HG03432 (cell line): ENCODE measurements at regions not wholly inside any gene's neighbourhood (a gene's known extent, or its start where the extent isn't known, plus 50 kb on each side); places are given as distances from the start of the nearest gene placed in this dataset.
"Not testable (repeated sequence)": the region's sequence is repeated elsewhere in the genome, so short reads cannot be mapped to it uniquely, and the experiment has no call there.

Source experiments
- ATAC-seq: cut with Tn5 transposase; IDR thresholded peaks from one replicate; pipeline ENCODE4 v1.9.1; 2021; ENCODE audit warnings: mild to moderate bottlenecking, moderate library complexity; ENCODE audit not compliant: unreplicated experiment

DNA sequence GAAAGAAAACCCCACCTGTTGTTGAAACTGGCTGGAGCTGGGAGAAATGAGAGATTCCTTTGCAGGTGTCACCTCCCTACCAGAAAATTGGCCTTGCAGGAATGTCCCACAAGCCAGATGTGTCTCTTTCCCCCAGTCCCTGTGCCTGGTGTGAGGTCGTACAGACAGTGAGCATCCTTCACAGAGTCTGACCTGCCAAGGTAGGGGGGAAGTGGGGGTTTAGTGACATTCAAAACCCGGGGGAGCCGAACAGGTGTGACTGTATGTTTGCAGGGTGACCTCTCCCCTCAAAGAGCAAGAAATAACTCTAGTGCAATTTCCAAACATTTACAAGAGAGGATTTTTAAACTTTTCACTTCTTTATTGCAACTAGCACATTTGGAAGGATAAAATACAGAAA lies 117.7 kb upstream of the SULF2 start:
- not testable (repeated sequence) for ATAC-seq

- not testable (repeated sequence) for ATAC-seq
Measured at GRCh38 chr20:47899313-47899712, 114.0 kb upstream of the SULF2 start.

- no peak for ATAC-seq
Measured at GRCh38 chr20:47897461-47897860, 112.2 kb upstream of the SULF2 start.

GRCh38 chr20:47892681-47893080 lies 107.4 kb upstream of the SULF2 start:
- ATAC-seq = not testable (repeated sequence)

DNA sequence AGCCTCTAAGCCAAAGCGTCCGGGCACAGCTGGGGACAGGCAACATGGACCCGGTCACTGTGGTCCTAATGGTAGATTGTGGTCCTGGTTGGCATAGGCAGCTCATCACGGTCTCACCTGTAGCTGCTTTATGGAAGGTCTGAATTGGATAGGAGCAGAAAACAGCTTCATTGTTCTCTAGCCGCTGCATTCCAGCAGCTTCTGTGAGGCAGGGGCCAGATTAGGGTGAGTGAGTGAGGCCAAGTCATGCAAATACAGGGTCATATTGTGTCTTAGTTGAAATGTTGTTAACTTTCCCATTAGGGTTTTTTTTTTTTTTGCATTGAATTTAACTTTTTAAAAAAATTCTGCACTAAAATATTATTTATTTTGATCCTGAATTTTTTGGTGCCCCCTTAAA lies 105.4 kb upstream of the SULF2 start:
- not testable (repeated sequence) for ATAC-seq

DNA sequence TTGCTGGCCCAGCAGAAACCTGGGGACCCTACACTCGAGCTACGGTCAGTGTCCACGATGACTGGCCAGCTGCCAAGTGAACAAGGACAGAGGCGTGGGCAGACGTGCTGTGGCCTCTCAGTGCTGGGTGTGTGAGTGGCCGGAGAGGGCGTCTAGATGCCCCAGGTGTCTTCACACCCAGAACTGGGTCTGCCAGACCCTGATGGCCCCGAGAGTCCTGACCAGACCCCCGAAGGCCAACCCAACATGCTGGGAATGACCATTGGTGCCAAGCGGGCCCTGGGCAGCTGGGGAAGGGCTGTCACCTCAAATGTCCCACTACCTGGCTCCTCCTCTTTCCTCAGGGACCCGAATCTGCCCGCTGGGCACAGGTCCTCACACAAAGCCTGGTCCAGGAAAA lies 104.5 kb upstream of the SULF2 start:
- ATAC-seq = not testable (repeated sequence)

- no peak for ATAC-seq
Measured at GRCh38 chr20:47888351-47888750, 103.1 kb upstream of the SULF2 start.

DNA sequence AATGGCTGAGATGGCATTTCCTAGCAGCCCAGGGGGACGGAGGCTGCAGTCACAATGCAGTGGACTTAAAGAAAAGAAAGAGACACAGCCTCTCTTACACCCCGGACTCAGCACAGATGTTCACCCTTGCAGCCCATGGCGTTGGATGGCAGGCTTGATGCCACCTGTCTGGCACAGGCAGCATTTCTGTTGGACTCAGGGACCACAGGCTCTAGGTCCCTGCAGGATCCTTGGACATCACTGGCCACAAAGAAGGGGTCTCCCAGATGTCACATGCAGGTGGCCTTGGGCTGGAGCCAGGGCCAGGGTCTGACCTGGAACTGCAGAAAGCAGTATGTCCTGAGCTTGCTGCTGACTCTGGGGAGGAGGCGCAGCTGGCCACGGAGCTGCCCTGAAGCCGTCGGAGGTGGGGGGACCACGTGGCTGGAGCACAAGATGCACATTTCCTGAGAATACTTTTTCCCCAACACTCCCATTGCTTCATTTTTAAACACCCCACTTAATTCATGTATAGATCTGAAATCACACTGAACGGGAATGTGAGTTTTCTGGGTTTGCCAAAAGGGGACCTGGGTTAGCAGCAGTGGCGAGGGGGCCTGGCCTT lies 102.3 kb upstream of the SULF2 start:
- ATAC-seq = no peak

DNA sequence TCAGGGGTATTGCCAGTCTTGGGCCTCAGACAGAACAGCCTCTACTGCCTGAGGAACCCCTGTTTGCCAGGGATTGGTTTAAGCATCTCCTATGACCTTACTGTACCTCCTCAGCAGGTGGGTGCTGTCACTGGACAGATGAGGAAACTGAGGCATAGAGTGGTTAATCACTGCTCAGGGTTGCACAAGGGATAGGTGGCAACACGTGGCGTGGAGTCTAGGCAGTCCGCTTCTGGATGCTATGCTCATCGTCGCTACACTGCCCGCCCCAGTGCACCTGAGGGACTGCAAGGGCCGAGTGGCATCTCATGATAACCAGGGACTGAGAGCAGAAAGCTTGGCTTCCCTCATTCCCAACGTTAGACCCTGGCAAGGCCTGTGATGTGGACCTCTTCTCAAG lies 101.8 kb upstream of the SULF2 start:
- ATAC-seq = no peak

GRCh38 chr20:47886454-47887041 lies 101.3 kb upstream of the SULF2 start:
- ATAC-seq = no peak

DNA sequence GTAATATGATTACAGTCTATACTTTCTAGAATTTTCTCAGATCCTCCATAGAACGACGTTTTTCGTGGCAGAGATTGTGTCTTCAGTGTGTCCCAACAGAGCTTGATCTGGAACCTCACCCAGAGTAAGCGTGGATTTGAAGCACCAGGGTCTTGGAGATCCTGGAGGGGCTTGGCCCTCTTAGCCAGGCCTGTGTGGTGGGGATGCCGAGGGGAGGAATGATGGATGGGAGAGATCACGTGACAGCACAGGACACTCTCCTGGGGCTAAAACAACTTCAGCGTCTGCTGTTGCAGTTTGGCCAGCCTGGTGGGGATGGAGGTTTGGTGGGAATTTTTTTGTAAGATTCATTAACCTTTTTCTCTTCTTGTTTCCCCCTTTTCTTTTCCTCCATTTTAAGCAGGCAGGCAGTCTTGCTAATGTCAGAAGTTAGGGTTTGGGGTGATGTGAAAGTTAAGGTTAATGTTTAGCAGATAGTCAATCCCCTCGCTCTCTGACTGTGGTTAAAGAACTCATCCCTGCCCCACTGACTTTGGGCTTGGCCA lies 100.7 kb upstream of the SULF2 start:
- ATAC-seq = no peak

- ATAC-seq = not testable (repeated sequence)
Measured at GRCh38 chr20:47883940-47884339, 98.7 kb upstream of the SULF2 start.

DNA sequence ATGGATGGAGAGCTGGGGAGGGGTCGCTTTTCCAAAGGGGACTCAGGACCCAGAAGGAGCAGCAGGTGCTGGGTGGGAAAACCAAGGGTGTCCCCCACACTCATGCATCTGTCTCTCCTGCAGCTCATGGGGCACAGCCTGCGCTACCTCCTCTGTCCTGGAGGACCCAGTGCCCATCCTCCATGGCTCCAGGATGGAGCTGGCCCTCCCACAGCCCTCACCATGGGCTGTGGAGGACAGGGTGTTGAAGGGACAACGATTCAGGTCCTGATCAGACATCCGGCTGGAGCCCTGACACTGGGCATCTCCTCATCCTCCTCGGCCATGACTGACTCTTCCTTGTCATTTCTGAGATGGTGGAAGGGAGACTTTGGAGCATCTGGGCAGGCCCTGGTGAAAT lies 97.9 kb upstream of the SULF2 start:
- ATAC-seq = no peak

GRCh38 chr20:47879771-47880170 lies 94.5 kb upstream of the SULF2 start:
- no peak for ATAC-seq

DNA sequence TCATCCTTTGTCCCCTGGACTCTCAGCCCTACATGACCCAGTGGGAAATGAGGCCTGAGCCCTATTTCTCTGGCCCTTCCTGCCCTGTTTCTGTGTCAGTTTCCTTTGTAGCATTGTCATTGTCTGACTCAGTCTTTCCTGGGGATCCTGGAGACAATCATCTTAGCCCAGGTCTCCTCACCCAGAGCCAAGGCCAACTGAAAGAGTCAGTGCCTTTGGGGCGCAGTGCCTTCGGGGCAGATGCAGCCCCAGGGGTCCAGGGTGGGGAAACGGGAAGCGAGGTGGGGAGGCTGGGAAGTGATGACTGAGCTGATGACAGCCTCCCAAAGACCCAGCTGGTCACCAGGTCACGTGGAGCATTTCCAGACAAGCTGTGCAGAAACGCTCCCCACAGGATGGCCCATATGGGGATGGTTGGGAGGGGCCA lies 93.3 kb upstream of the SULF2 start:
- ATAC-seq = no peak

- ATAC-seq = no peak
Measured at GRCh38 chr20:47876311-47877088, 91.2 kb upstream of the SULF2 start.

GRCh38 chr20:47875297-47876025 lies 90.2 kb upstream of the SULF2 start:
- ATAC-seq = no peak

GRCh38 chr20:47872341-47872740 lies 87.1 kb upstream of the SULF2 start:
- ATAC-seq = no peak

GRCh38 chr20:47870475-47870874 lies 85.2 kb upstream of the SULF2 start:
- no peak for ATAC-seq

- no peak for ATAC-seq
Measured at GRCh38 chr20:47868744-47869143, 83.5 kb upstream of the SULF2 start.

DNA sequence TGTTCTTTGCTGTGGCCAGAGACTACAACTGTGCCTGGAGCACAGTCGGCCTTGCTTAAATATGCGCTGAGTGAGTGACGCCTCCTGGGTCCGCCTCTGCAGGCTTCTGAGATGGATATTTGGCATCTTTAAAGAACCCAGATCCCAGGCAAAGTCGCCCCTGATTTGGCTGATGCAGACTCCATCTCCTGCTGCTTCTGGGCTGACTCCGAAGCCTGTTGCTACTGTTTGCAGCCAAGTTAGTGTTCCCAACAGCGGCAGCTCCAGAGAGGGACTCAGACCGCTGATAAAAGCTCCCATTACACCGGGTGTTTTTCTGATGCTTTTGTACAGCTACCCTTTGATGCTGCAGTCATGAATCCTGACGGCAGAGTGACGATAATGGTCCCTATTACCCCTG lies 83.0 kb upstream of the SULF2 start:
- ATAC-seq = no peak
